ENCODE measurements at regions not wholly inside any gene's neighbourhood (a gene's known extent, or its start where the extent isn't known, plus 50 kb on each side); places are given as distances from the start of the nearest gene placed in this dataset.

GRCh38 chr3:117534138-117534537 lies 824.6 kb downstream of the TUSC7 start:
- TF ChIP-seq CTCF (IDR thresholded peaks at IDR 0.05) (no peak), POLR2A (IDR thresholded peaks at IDR 0.05) (no peak)

All from right lobe of liver (tissue), 4 donors.